ENCODE measurements at regions not wholly inside any gene's neighbourhood (a gene's known extent, or its start where the extent isn't known, plus 50 kb on each side); places are given as distances from the start of the nearest gene placed in this dataset.

- POLR2A ChIA-PET = no interaction called here
- no TSS peak for BruUV-seq (replicated peaks)
Observed at GRCh38 chr13:37351211-37351610, 245.7 kb upstream of the CSNK1A1L start.

More at GRCh38 chr13:37351211-37351610, 245.7 kb upstream of the CSNK1A1L start:
- no peaks in the 10 kb centered on the region for H4K20me1 ChIP-seq (ENCODE audit: insufficient read depth)
- no peak overlapping the region for H3K4me3 ChIP-seq (replicated peaks in 1 of 2; ENCODE audit: low read depth in 1 of 2, low read length in 2 of 2)
- ATAC-seq (no peak), DNase-seq (ENCODE audit: low read depth, low spot score) (no peak)
- no peak overlapping the region for H3K4me2 ChIP-seq (ENCODE audit: low read length)
- no peak overlapping the region for H3K27ac ChIP-seq (ENCODE audit: low read depth, low read length)
- intact Hi-C loops (cut with micrococcal nuclease) = no loop called here
- H3K9ac ChIP-seq (ENCODE audit: low read length) = no peak overlapping the region
- H3K79me2 ChIP-seq (ENCODE audit: insufficient read depth, low read length) = no peaks in the 10 kb centered on the region
- CTCF ChIA-PET = no interaction called here
- H3K4me1 ChIP-seq (ENCODE audit: control insufficient read depth in 1 of 2, insufficient read depth in 2 of 2, low read length in 2 of 2) = no peaks in the 10 kb centered on the region
- H3K9me3 ChIP-seq (ENCODE audit: control insufficient read depth in 1 of 2, insufficient read depth in 1 of 2, low read depth in 1 of 2, low read length in 2 of 2) = peaks cover 0 to 17% of the 10 kb centered on the region in 2 experiments; a peak in 2 of 4 replicates
- no peaks in the 10 kb centered on the region for H3K9me2 ChIP-seq (ENCODE audit: insufficient read depth)
- RAD21 ChIA-PET (ENCODE audit: low non-redundant PET in 1 of 2, low total read pairs in 2 of 2, uncharacterized antibody in 2 of 2, unreplicated experiment in 2 of 2) = no interaction called here
- H3K36me3 ChIP-seq (ENCODE audit: control insufficient read depth in 1 of 2, insufficient read depth in 2 of 2, low read length in 2 of 2) = no peaks in the 10 kb centered on the region
- TF ChIP-seq TCF7L2 (IDR thresholded peaks at IDR 0.05; ENCODE audit: borderline replicate concordance, extremely low read depth, insufficient read depth, insufficient read length) (no peak), ZFX (IDR thresholded peaks at IDR 0.05) (no peak), EGR1 (IDR thresholded peaks at IDR 0.05; ENCODE audit: low read depth) (no peak), POLR2A (IDR thresholded peaks at IDR 0.05; ENCODE audit: borderline replicate concordance, extremely low read depth, insufficient read depth, insufficient read length) (no peak), REST (IDR thresholded peaks at IDR 0.05; ENCODE audit: low read depth) (no peak), MAX (IDR thresholded peaks at IDR 0.05) (no peak)
- H2AFZ ChIP-seq (ENCODE audit: low read depth, low read length, poor library complexity, severe bottlenecking) = no peak overlapping the region
- no peaks in the 10 kb centered on the region for H3K27me3 ChIP-seq (ENCODE audit: insufficient read depth, low read length)

All from HCT116 (cell line).